HepG2 (cell line): ENCODE measurements at regions not wholly inside any gene's neighbourhood (a gene's known extent, or its start where the extent isn't known, plus 50 kb on each side); places are given as distances from the start of the nearest gene placed in this dataset.

Experiments
- ATAC-seq: fragments of 200-7000 bp; cut with Tn5 transposase; 3 replicates; pipeline ENCODE4 v1.9.1; 2020; ENCODE audit warnings: mild to moderate bottlenecking, moderate library complexity
- BruUV-seq: library from RNA; stranded (reverse); fragments of 400-500 nt; replicated peaks from 2 replicates; lab custom pipeline; 2021; lab: Mats Ljungman, UMichigan
- CTCF ChIA-PET: fragments of 300-600 bp; formaldehyde crosslinking; extraction: SDS; loops from one replicate; lab custom pipeline; 2021; ENCODE audit warnings: low total read pairs, inconsistent platforms, low intra/inter-chr PET ratio; lab: Yijun Ruan, JAX
- POLR2A ChIA-PET: fragments of 350-600 bp; sonication (Branson Sonifier 250); formaldehyde crosslinking; loops from one replicate; lab custom pipeline; 2020; ENCODE audit warnings: antibody characterized with exemption, inconsistent platforms; lab: Yijun Ruan, JAX
- DNase-seq: peaks from one replicate; pipeline ENCODE4 v3.0.0-alpha.2; 2015; ENCODE audit warnings: low spot score
- FAIRE-seq: peaks from 3 replicates; lab custom pipeline; 2011; peaks lifted over from hg19 to GRCh38; lab: Jason Lieb, UNC
- H2AFZ ChIP-seq: one replicate; pipeline ENCODE4 v1.6.1; 2011; ENCODE audit warnings: low read length, inconsistent platforms
- H3K27ac ChIP-seq: fragments of 300-600 bp; 3 replicates; pipeline ENCODE4 v1.8.0; 2011; ENCODE audit warnings: mixed run types, mild to moderate bottlenecking, mixed read lengths, low read length, inconsistent platforms; ENCODE audit not compliant: insufficient read depth; ENCODE audit errors: extremely low read length
- H3K27me3 ChIP-seq, 2 experiments: fragments of 200-600 bp in 1 of 2; 2 replicates in 1 of 2; 3 replicates in 1 of 2; pipeline versions ENCODE4 v1.6.0 to v1.8.0; 2011; ENCODE audit warnings: low read length in 2 of 2, mild to moderate bottlenecking in 2 of 2, moderate library complexity in 2 of 2, inconsistent platforms in 1 of 2; ENCODE audit not compliant: insufficient read depth in 2 of 2, control insufficient read depth in 1 of 2
- H3K36me3 ChIP-seq, 2 experiments: fragments of 200-600 bp in 1 of 2; replicated peaks in 1 of 2; 2 replicates in 1 of 2; 3 replicates in 1 of 2; pipeline versions ENCODE4 v1.5.1 to v1.8.0; 2011; ENCODE audit warnings: low read length in 2 of 2, inconsistent platforms in 1 of 2; ENCODE audit not compliant: insufficient read depth in 2 of 2, control insufficient read depth in 1 of 2
- H3K4me1 ChIP-seq: 2 replicates; pipeline ENCODE4 v1.5.1; 2012; ENCODE audit warnings: low read length, inconsistent platforms; ENCODE audit not compliant: insufficient read depth
- H3K4me2 ChIP-seq: 2 replicates; pipeline ENCODE4 v1.6.0; 2011; ENCODE audit warnings: low read depth, low read length, inconsistent platforms
- H3K4me3 ChIP-seq, 3 experiments: fragments of 200-600 bp in 1 of 3; sonication (generic), shearing (Covaris generic) in 1 of 3; replicated peaks in 1 of 3; 2 replicates each; pipeline ENCODE4 v1.5.1; 2011 to 2016; ENCODE audit warnings: low read length in 3 of 3, inconsistent platforms in 2 of 3, low read depth in 2 of 3, mild to moderate bottlenecking in 2 of 3, control low read depth in 1 of 3, mixed read lengths in 1 of 3; ENCODE audit not compliant: insufficient read depth in 1 of 3
- H3K79me2 ChIP-seq: one replicate; pipeline ENCODE4 v1.6.1; 2011; ENCODE audit warnings: low read length, inconsistent platforms; ENCODE audit not compliant: insufficient read depth
- H3K9ac ChIP-seq: 2 replicates; pipeline ENCODE4 v1.6.0; 2011; ENCODE audit warnings: mild to moderate bottlenecking, low read depth, low read length, inconsistent platforms; ENCODE audit not compliant: insufficient read depth
- H3K9me3 ChIP-seq: 2 replicates; pipeline ENCODE4 v1.5.1; 2012; ENCODE audit warnings: mild to moderate bottlenecking, low read length
- H4K20me1 ChIP-seq: 2 replicates; pipeline ENCODE4 v1.6.0; 2011; ENCODE audit warnings: inconsistent platforms, mild to moderate bottlenecking, low read length, moderate library complexity; ENCODE audit not compliant: insufficient read depth
- GABPA ChIP-seq, 2 experiments: IDR thresholded peaks; 2 replicates each; pipeline ENCODE4 v1.6.1; 2011 to 2016; ENCODE audit warnings: low read depth in 2 of 2, low read length in 1 of 2, missing biosample characterization in 1 of 2, missing genetic modification characterization in 1 of 2
- HNRNPL ChIP-seq: fragments of 200-400 bp; formaldehyde crosslinking; IDR thresholded peaks from 2 replicates; pipeline ENCODE4 v1.6.1; 2017; ENCODE audit warnings: mild to moderate bottlenecking, low read depth, low read length
- SATB2 ChIP-seq: sonication (generic); formaldehyde crosslinking; IDR thresholded peaks from 2 replicates; pipeline ENCODE4 v1.5.0; 2020; ENCODE audit warnings: missing genetic modification reagents
- SP140L ChIP-seq: sonication (generic); formaldehyde crosslinking; IDR thresholded peaks from 2 replicates; pipeline ENCODE4 v1.4.0; 2020; ENCODE audit warnings: missing genetic modification reagents, borderline replicate concordance
- ZBTB1 ChIP-seq: sonication (generic); formaldehyde crosslinking; IDR thresholded peaks from 2 replicates; pipeline ENCODE4 v1.4.0; 2020; ENCODE audit warnings: missing genetic modification reagents, borderline replicate concordance
- ZNF138 ChIP-seq: sonication (generic); formaldehyde crosslinking; IDR thresholded peaks from 2 replicates; pipeline ENCODE4 v1.5.0; 2020; ENCODE audit warnings: mild to moderate bottlenecking, low read depth, missing genetic modification reagents
- ZNF713 ChIP-seq: sonication (generic); formaldehyde crosslinking; IDR thresholded peaks from 2 replicates; pipeline ENCODE4 v1.4.0; 2020; ENCODE audit warnings: mild to moderate bottlenecking, missing genetic modification reagents
- WGBS: methylation state at CpG from one replicate; pipeline ENCODE4 v1.1.6; 2017; ENCODE audit warnings: low lambda C conversion rate; 5-methylcytosine and 5-hydroxymethylcytosine counted together
- in situ Hi-C: cut with HindIII; loops from 2 replicates; pipeline ENCODE4 v1.10.0; 2017; ENCODE audit warnings: low pct_unique_long_range_greater_than_20kb; ENCODE audit not compliant: extremely low pct_ligation_motif_present
- intact Hi-C: fragments of 100-400 bp; cut with micrococcal nuclease; formaldehyde crosslinking; loops from one replicate; pipeline ENCODE4 v1.10.0; 2022; ENCODE audit not compliant: unreplicated experiment
- TF ChIP-seq, protein P1 (sequence below): sonication (generic); formaldehyde crosslinking; IDR thresholded peaks from 2 replicates; pipeline ENCODE4 v1.5.1; 2020; ENCODE audit warnings: mild to moderate bottlenecking, moderate library complexity, missing genetic modification reagents
- TF ChIP-seq, protein P2 (sequence below): sonication (generic); formaldehyde crosslinking; IDR thresholded peaks from 2 replicates; pipeline ENCODE4 v1.4.0; 2020; ENCODE audit warnings: missing genetic modification reagents
- TF ChIP-seq, protein P3 (sequence below): sonication (generic); formaldehyde crosslinking; IDR thresholded peaks from 2 replicates; pipeline ENCODE4 v1.8.1; 2022; ENCODE audit warnings: low read depth, mild to moderate bottlenecking, missing genetic modification reagents
- TF ChIP-seq, protein P4 (sequence below): sonication (generic); formaldehyde crosslinking; IDR thresholded peaks from 2 replicates; pipeline ENCODE4 v1.5.1; 2020; ENCODE audit warnings: mild to moderate bottlenecking, missing genetic modification reagents, moderate library complexity
- TF ChIP-seq, protein P5 (sequence below): sonication (generic); formaldehyde crosslinking; IDR thresholded peaks from 2 replicates; pipeline ENCODE4 v1.4.0; 2020; ENCODE audit warnings: missing genetic modification reagents, borderline replicate concordance

DNA sequence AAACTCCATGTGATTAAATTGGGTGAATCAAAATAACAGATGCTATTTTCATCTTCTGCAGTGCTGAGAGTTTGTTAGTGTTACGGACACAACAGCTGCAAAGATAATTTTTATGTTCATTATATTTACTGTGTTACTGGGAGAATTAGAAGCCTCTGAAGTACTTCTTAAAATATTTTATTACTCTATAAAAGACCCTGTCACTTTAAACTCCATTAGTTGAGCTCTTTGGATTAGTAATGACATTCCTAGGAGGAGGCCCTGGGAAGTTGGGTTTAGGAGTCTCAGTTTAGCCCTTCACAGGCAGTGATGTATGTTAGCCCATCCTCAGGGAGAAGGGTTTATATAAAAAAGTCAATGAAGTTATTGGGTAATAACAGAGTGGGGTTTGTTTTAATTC is 596.7 kb downstream of the JRKL start (continued):
- TF ChIP-seq GABPA (IDR thresholded peaks at IDR 0.05; ENCODE audit: low read depth, low read length) (no peak), GABPA (CRISPR knock-in tag; IDR thresholded peaks at IDR 0.05; ENCODE audit: low read depth) (no peak), ZNF713 (CRISPR knock-in tag) (no peak), SATB2 (no peak), ZBTB1 (CRISPR knock-in tag) (no peak), SP140L (CRISPR knock-in tag) (no peak)
- TF ChIP-seq, protein P1, sequence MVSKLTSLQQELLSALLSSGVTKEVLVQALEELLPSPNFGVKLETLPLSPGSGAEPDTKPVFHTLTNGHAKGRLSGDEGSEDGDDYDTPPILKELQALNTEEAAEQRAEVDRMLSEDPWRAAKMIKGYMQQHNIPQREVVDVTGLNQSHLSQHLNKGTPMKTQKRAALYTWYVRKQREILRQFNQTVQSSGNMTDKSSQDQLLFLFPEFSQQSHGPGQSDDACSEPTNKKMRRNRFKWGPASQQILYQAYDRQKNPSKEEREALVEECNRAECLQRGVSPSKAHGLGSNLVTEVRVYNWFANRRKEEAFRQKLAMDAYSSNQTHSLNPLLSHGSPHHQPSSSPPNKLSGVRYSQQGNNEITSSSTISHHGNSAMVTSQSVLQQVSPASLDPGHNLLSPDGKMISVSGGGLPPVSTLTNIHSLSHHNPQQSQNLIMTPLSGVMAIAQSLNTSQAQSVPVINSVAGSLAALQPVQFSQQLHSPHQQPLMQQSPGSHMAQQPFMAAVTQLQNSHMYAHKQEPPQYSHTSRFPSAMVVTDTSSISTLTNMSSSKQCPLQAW (CRISPR knock-in tag) = no peak

DNA sequence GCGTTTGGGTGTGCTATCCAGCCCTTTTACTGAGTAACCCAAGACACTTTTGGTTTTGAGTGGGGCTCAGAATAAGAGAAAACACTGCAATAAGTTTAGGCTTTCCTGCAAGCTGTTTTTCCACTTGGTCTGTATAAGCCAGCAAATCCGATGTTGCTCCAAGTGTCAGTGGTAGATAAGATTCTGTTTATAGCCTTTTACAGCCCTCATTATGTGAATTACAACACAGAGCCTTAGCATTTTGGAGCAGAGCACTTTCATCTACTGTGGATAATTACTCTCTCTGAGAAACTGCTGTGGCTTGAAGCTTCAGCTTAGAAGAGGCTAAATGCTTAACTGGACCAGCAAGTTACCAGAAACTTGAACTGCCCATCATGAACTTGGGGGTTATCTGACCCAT is 601.1 kb downstream of the JRKL start:
- FAIRE-seq = no peak
- no peak overlapping the region for H3K4me2 ChIP-seq
- no peak overlapping the region for H3K9ac ChIP-seq
- no peaks in the 10 kb centered on the region for H3K9me3 ChIP-seq
- in situ Hi-C loops (no loop called here), intact Hi-C loops (no loop called here)
- H4K20me1 ChIP-seq = no peaks in the 10 kb centered on the region
- DNase-seq = no peak
- BruUV-seq = no TSS peak
- POLR2A ChIA-PET = no interaction called here
- H3K4me1 ChIP-seq = no peaks in the 10 kb centered on the region
- CTCF ChIA-PET = no interaction called here
- no peak overlapping the region for H3K27ac ChIP-seq
- no peaks in the 10 kb centered on the region for H3K36me3 ChIP-seq
- no peak for ATAC-seq
- H3K4me3 ChIP-seq = no peak overlapping the region
- WGBS = 4% methylated on average over 2 of the region's 2 CpGs
- H3K27me3 ChIP-seq = no peaks in the 10 kb centered on the region
- no peak overlapping the region for H2AFZ ChIP-seq
- no peaks in the 10 kb centered on the region for H3K79me2 ChIP-seq
- TF ChIP-seq, protein P2, sequence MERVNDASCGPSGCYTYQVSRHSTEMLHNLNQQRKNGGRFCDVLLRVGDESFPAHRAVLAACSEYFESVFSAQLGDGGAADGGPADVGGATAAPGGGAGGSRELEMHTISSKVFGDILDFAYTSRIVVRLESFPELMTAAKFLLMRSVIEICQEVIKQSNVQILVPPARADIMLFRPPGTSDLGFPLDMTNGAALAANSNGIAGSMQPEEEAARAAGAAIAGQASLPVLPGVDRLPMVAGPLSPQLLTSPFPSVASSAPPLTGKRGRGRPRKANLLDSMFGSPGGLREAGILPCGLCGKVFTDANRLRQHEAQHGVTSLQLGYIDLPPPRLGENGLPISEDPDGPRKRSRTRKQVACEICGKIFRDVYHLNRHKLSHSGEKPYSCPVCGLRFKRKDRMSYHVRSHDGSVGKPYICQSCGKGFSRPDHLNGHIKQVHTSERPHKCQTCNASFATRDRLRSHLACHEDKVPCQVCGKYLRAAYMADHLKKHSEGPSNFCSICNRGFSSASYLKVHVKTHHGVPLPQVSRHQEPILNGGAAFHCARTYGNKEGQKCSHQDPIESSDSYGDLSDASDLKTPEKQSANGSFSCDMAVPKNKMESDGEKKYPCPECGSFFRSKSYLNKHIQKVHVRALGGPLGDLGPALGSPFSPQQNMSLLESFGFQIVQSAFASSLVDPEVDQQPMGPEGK (CRISPR knock-in tag) = no peak
- TF ChIP-seq, protein P3, sequence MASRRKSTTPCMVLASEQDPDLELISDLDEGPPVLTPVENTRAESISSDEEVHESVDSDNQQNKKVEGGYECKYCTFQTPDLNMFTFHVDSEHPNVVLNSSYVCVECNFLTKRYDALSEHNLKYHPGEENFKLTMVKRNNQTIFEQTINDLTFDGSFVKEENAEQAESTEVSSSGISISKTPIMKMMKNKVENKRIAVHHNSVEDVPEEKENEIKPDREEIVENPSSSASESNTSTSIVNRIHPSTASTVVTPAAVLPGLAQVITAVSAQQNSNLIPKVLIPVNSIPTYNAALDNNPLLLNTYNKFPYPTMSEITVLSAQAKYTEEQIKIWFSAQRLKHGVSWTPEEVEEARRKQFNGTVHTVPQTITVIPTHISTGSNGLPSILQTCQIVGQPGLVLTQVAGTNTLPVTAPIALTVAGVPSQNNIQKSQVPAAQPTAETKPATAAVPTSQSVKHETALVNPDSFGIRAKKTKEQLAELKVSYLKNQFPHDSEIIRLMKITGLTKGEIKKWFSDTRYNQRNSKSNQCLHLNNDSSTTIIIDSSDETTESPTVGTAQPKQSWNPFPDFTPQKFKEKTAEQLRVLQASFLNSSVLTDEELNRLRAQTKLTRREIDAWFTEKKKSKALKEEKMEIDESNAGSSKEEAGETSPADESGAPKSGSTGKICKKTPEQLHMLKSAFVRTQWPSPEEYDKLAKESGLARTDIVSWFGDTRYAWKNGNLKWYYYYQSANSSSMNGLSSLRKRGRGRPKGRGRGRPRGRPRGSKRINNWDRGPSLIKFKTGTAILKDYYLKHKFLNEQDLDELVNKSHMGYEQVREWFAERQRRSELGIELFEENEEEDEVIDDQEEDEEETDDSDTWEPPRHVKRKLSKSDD (CRISPR knock-in tag) = no peak
- TF ChIP-seq ZNF138 = no peak
- TF ChIP-seq, protein P4, sequence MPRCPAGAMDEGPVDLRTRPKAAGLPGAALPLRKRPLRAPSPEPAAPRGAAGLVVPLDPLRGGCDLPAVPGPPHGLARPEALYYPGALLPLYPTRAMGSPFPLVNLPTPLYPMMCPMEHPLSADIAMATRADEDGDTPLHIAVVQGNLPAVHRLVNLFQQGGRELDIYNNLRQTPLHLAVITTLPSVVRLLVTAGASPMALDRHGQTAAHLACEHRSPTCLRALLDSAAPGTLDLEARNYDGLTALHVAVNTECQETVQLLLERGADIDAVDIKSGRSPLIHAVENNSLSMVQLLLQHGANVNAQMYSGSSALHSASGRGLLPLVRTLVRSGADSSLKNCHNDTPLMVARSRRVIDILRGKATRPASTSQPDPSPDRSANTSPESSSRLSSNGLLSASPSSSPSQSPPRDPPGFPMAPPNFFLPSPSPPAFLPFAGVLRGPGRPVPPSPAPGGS (CRISPR knock-in tag) = no peak
- TF ChIP-seq HNRNPL = no peak
- TF ChIP-seq, protein P5, sequence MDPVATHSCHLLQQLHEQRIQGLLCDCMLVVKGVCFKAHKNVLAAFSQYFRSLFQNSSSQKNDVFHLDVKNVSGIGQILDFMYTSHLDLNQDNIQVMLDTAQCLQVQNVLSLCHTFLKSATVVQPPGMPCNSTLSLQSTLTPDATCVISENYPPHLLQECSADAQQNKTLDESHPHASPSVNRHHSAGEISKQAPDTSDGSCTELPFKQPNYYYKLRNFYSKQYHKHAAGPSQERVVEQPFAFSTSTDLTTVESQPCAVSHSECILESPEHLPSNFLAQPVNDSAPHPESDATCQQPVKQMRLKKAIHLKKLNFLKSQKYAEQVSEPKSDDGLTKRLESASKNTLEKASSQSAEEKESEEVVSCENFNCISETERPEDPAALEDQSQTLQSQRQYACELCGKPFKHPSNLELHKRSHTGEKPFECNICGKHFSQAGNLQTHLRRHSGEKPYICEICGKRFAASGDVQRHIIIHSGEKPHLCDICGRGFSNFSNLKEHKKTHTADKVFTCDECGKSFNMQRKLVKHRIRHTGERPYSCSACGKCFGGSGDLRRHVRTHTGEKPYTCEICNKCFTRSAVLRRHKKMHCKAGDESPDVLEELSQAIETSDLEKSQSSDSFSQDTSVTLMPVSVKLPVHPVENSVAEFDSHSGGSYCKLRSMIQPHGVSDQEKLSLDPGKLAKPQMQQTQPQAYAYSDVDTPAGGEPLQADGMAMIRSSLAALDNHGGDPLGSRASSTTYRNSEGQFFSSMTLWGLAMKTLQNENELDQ (CRISPR knock-in tag) = no peak
